Mesenchymal stem cell (in vitro differentiated cells and primary cell): ENCODE measurements at regions not wholly inside any gene's neighbourhood (a gene's known extent, or its start where the extent isn't known, plus 50 kb on each side); places are given as distances from the start of the nearest gene placed in this dataset.
A peak's percentile ranks its signal among the peaks of the same experiment; 100 is the strongest.

ENCODE experiments used
- DNase-seq: peaks from one replicate; pipeline ENCODE4 v3.0.0-alpha.2; 2013
- H2AFZ ChIP-seq: one replicate; pipeline ENCODE4 v1.6.1; 2013; ENCODE audit warnings: low read depth, mild to moderate bottlenecking, control low read depth, inconsistent platforms, low read length, moderate library complexity
- H2AK5ac ChIP-seq: 2 replicates; pipeline ENCODE4 v1.6.1; 2013; ENCODE audit warnings: low read length, moderate library complexity, mild to moderate bottlenecking, inconsistent platforms; ENCODE audit not compliant: severe bottlenecking
- H2BK120ac ChIP-seq: one replicate; pipeline ENCODE4 v1.6.1; 2013; ENCODE audit warnings: low read depth, mild to moderate bottlenecking, inconsistent platforms, low read length, moderate library complexity
- H2BK12ac ChIP-seq, 2 experiments: one replicate each; pipeline ENCODE4 v1.6.1; 2013; ENCODE audit warnings: inconsistent platforms in 2 of 2, low read length in 2 of 2, mild to moderate bottlenecking in 2 of 2, moderate library complexity in 2 of 2, control low read depth in 1 of 2
- H2BK15ac ChIP-seq: one replicate; pipeline ENCODE4 v1.6.1; 2013; ENCODE audit warnings: mild to moderate bottlenecking, low read depth, inconsistent platforms; ENCODE audit not compliant: poor library complexity, severe bottlenecking
- H2BK5ac ChIP-seq: 2 replicates; pipeline ENCODE4 v1.6.1; 2013; ENCODE audit warnings: low read depth, mild to moderate bottlenecking, low read length, control low read depth, inconsistent platforms; ENCODE audit not compliant: poor library complexity, severe bottlenecking
- H3K14ac ChIP-seq, 2 experiments: one replicate each; pipeline ENCODE4 v1.6.1; 2013; ENCODE audit warnings: inconsistent platforms in 2 of 2, low read length in 2 of 2, control low read depth in 1 of 2, mild to moderate bottlenecking in 1 of 2, moderate library complexity in 1 of 2
- H3K18ac ChIP-seq, 2 experiments: one replicate each; pipeline ENCODE4 v1.6.1; 2013; ENCODE audit warnings: inconsistent platforms in 2 of 2, low read length in 2 of 2, control low read depth in 1 of 2, low read depth in 1 of 2, mild to moderate bottlenecking in 1 of 2
- H3K23ac ChIP-seq, 2 experiments: one replicate each; pipeline ENCODE4 v1.6.1; 2013; ENCODE audit warnings: inconsistent platforms in 2 of 2, low read length in 2 of 2, mild to moderate bottlenecking in 2 of 2, moderate library complexity in 2 of 2, control low read depth in 1 of 2
- H3K27ac ChIP-seq: 2 replicates; pipeline ENCODE4 v1.5.1; 2013; ENCODE audit warnings: mild to moderate bottlenecking, moderate library complexity, low read length, control low read depth, inconsistent platforms; ENCODE audit not compliant: poor library complexity, severe bottlenecking
- H3K27me3 ChIP-seq, 2 experiments: 2 replicates each; pipeline versions ENCODE4 v1.6.1 to v1.7.0; 2013; ENCODE audit warnings: low read length in 2 of 2, mild to moderate bottlenecking in 2 of 2, moderate library complexity in 2 of 2, control low read depth in 1 of 2, inconsistent platforms in 1 of 2; ENCODE audit not compliant: control insufficient read depth in 1 of 2, insufficient read depth in 1 of 2
- H3K36me3 ChIP-seq, 2 experiments: 2 replicates each; pipeline versions ENCODE4 v1.6.1 to v1.7.0; 2013; ENCODE audit warnings: low read length in 2 of 2, control low read depth in 1 of 2, inconsistent platforms in 1 of 2, low read depth in 1 of 2, mild to moderate bottlenecking in 1 of 2; ENCODE audit not compliant: insufficient read depth in 2 of 2, control insufficient read depth in 1 of 2
- H3K4ac ChIP-seq, 2 experiments: one replicate each; pipeline ENCODE4 v1.6.1; 2013; ENCODE audit warnings: inconsistent platforms in 2 of 2, low read length in 2 of 2, mild to moderate bottlenecking in 2 of 2, moderate library complexity in 2 of 2, control low read depth in 1 of 2, low read depth in 1 of 2
- H3K4me1 ChIP-seq: 2 replicates; pipeline ENCODE4 v1.6.1; 2013; ENCODE audit warnings: low read depth, low read length, control low read depth; ENCODE audit not compliant: control insufficient read depth, insufficient read depth
- H3K4me2 ChIP-seq: 2 replicates; pipeline ENCODE4 v1.6.1; 2013; ENCODE audit warnings: low read length, mild to moderate bottlenecking, inconsistent platforms; ENCODE audit not compliant: poor library complexity, severe bottlenecking
- H3K4me3 ChIP-seq, 2 experiments: 2 replicates each; pipeline versions ENCODE4 v1.5.1 to v1.7.0; 2013; ENCODE audit warnings: low read length in 2 of 2, mild to moderate bottlenecking in 2 of 2, control low read depth in 1 of 2, low read depth in 1 of 2; ENCODE audit not compliant: insufficient read depth in 1 of 2
- H3K79me1 ChIP-seq: replicated peaks from 2 replicates; pipeline ENCODE4 v1.6.1; 2013; ENCODE audit warnings: mild to moderate bottlenecking, control low read depth, low read length, inconsistent platforms; ENCODE audit not compliant: poor library complexity, severe bottlenecking
- H3K9ac ChIP-seq: 2 replicates; pipeline ENCODE4 v1.7.0; 2013; ENCODE audit warnings: mild to moderate bottlenecking, low read length, moderate library complexity
- H3K9me3 ChIP-seq: 2 replicates; pipeline ENCODE4 v1.7.0; 2013; ENCODE audit warnings: mild to moderate bottlenecking, low read length; ENCODE audit not compliant: control insufficient read depth
- H4K8ac ChIP-seq: one replicate; pipeline ENCODE4 v1.6.1; 2013; ENCODE audit warnings: inconsistent platforms, mild to moderate bottlenecking, low read length, moderate library complexity
- H4K91ac ChIP-seq: one replicate; pipeline ENCODE4 v1.6.1; 2013; ENCODE audit warnings: mild to moderate bottlenecking, low read length, inconsistent platforms
- WGBS: methylation state at CpG from one replicate; pipeline ENCODE4 v1.1.7; 2013; ENCODE audit warnings: mixed read lengths; 5-methylcytosine and 5-hydroxymethylcytosine counted together

DNA sequence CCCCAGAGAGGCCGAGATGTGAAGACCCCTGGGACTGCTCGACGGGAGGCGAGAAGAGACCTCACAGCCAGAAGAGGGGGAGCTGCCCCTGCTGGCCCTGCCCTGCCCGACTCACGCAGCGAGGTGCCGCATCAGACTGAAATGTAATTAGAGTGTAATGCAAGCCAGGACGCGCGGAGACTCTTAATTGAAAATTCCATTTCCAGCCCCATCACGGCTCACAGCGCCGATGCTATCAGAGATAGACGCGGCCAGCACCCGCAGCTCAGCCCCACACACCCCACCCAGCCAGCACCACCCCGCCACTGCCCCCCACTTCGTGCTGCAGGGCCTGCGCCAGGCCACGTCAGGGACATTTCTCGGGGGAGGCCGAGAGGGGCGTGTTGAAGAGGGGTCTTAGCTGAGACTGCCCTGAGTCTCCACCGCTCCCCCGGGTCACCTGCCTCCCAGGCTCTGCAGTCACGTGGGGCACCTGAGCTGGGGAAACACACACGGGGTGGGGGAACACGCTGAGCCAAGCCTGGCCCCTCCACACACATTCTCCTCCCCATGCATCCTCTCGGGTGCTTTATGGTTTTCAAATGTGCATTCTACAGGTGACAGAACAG lies 78.1 kb downstream of the TEX51 start:
- Histone ChIP-seq H3K27ac (no peak overlapping the region), H3K27me3 (peaks cover 36 to 46% of the 10 kb centered on the region in 2 experiments), H2BK120ac (no peak overlapping the region), H3K9ac (no peak overlapping the region), H3K4ac (no peak overlapping the region), H4K91ac (no peak overlapping the region), H3K18ac (no peak overlapping the region), H3K4me3 (no peak overlapping the region), H3K9me3 (no peaks in the 10 kb centered on the region), H3K36me3 (no peaks in the 10 kb centered on the region), H2BK15ac (no peak overlapping the region), H4K8ac (no peak overlapping the region), H3K4me2 (no peak overlapping the region), H3K4me1 (peaks cover 5% of the 10 kb centered on the region), H2BK12ac (no peak overlapping the region), H3K79me1 (no peaks in the 10 kb centered on the region), H3K14ac (no peak overlapping the region), H3K23ac (no peak overlapping the region), H2BK5ac (no peak overlapping the region), H2AK5ac (no peak overlapping the region), H2AFZ (no peak overlapping the region)
- no peak for DNase-seq
- 93% methylated on average over 26 of the region's 30 CpGs for WGBS

DNA sequence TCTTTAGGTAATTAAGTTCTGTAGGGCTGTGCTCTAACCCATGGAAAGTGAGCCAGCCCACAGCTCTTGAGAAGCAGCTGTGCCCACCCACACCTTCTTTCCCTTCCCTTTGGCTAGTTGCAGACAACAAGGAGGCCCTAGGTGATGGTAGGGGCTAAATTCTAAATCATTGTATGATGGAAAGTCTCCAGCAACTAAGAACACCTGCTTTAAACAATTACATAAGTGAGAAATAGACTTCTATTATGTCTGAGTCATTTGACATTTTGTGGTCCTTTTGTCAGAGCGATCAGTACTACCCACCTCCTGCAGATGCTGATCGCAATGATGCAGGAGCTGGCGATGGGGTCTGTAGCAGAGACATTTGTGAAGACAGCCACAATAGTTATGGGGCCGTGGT lies 79.6 kb downstream of the TEX51 start:
- Histone ChIP-seq H2BK5ac (no peak overlapping the region), H3K14ac (no peak overlapping the region), H4K91ac (no peak overlapping the region), H2BK120ac (no peak overlapping the region), H3K36me3 (no peaks in the 10 kb centered on the region), H2BK15ac (no peak overlapping the region), H3K9ac (no peak overlapping the region), H3K27me3 (peaks cover 28 to 35% of the 10 kb centered on the region in 2 experiments), H3K27ac (no peak overlapping the region), H2BK12ac (no peak overlapping the region), H3K4me3 (no peak overlapping the region), H3K4ac (no peak overlapping the region), H3K18ac (no peak overlapping the region), H3K23ac (no peak overlapping the region), H2AFZ (no peak overlapping the region), H3K9me3 (no peaks in the 10 kb centered on the region), H3K79me1 (no peaks in the 10 kb centered on the region), H2AK5ac (no peak overlapping the region), H3K4me2 (no peak overlapping the region), H3K4me1 (no peaks in the 10 kb centered on the region), H4K8ac (no peak overlapping the region)
- no peak for DNase-seq
- WGBS: 92% methylated on average over 4 of the region's 4 CpGs

DNA sequence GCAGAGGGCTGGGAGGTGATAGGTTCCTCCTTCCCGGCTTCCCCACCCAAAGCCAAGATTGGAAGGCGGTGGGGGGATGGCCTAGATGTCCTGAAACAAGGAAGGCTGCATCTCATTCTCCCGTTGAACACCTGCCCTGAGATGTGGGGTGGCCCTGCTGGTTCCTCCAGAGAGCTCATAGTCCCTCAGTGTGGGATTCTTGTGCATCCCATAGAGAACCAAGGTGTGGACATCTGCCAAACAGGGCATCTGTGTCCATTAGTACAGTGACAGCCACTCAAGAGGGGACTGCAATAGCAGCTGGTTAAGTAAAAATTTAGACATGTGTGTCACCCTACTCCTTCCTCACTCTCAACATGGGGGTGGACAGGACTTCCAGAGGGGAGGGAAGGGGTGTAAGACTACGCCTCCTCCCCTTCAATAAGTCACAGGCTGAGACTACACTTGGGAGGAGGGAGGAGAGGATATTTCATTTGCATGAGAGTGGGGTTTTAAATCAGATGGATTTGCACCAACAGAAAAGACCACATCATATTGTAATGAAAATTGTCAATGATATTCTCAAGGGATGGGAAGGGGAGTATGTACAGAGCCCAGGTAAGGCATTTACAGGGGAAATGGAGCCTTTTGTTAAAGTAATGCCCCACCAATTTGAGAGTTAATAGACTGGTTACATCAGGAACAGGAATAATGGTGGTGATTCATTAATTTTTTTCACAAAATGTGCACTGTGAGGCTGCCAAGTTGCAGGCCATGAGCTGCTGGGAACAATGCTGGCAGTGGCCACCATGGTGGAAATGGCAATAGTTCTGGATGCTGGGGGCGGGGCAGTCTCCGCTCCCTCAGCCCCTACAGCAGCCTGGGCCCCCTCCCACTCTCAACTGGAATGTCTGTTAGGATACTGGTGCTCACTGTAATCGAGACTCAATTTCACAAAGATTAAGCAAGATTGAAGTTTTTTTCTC lies 80.6 kb downstream of the TEX51 start:
- no peak overlapping the region for H3K4ac ChIP-seq
- H2AFZ ChIP-seq: no peak overlapping the region
- H3K23ac ChIP-seq: no peak overlapping the region
- H3K4me3 ChIP-seq: no peak overlapping the region
- 83% methylated on average over 6 of the region's 7 CpGs for WGBS
- H3K27me3 ChIP-seq: peaks cover 18 to 29% of the 10 kb centered on the region in 2 experiments
- H2AK5ac ChIP-seq: no peak overlapping the region
- H2BK5ac ChIP-seq: no peak overlapping the region
- no peak for DNase-seq
- H3K4me2 ChIP-seq: no peak overlapping the region
- no peaks in the 10 kb centered on the region for H3K79me1 ChIP-seq
- H2BK12ac ChIP-seq: no peak overlapping the region
- no peak overlapping the region for H4K91ac ChIP-seq
- no peak overlapping the region for H2BK15ac ChIP-seq
- H4K8ac ChIP-seq: no peak overlapping the region
- H3K27ac ChIP-seq: no peak overlapping the region
- no peaks in the 10 kb centered on the region for H3K36me3 ChIP-seq
- H2BK120ac ChIP-seq: no peak overlapping the region
- H3K18ac ChIP-seq: no peak overlapping the region
- no peaks in the 10 kb centered on the region for H3K9me3 ChIP-seq
- no peak overlapping the region for H3K9ac ChIP-seq
- H3K4me1 ChIP-seq: no peaks in the 10 kb centered on the region
- H3K14ac ChIP-seq: no peak overlapping the region

DNA sequence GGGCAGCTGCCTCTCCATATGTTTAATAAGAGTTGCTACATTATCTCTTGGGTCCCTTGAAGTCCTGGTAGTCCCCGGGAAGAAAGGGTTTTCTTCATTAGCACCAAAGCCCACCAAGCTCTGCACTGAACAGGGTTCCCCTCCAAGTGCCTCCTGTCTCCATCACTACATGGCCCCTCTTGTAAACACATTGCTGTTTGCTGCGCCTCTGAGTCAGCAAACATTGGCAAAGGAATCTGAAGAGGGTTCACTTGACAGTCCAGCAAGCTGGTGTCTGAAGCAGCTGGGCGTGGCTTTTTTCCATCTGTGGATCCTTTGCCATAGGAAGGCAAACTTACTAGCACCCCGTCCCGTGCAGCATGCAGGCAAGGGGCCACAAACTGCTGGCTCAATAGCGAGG lies 82.8 kb downstream of the TEX51 start:
- no peak overlapping the region for H2AK5ac ChIP-seq
- H3K4me2 ChIP-seq: no peak overlapping the region
- H2BK15ac ChIP-seq: no peak overlapping the region
- H3K4ac ChIP-seq: no peak overlapping the region
- no peaks in the 10 kb centered on the region for H3K36me3 ChIP-seq
- no peak overlapping the region for H4K91ac ChIP-seq
- H2BK12ac ChIP-seq: no peak overlapping the region
- no peak overlapping the region for H3K14ac ChIP-seq
- H3K27me3 ChIP-seq: peaks cover 16 to 24% of the 10 kb centered on the region in 2 experiments
- no peak overlapping the region for H2AFZ ChIP-seq
- H2BK5ac ChIP-seq: no peak overlapping the region
- H3K4me1 ChIP-seq: no peaks in the 10 kb centered on the region
- peak; percentile 70 for DNase-seq
- no peak overlapping the region for H2BK120ac ChIP-seq
- no peak overlapping the region for H3K9ac ChIP-seq
- no peaks in the 10 kb centered on the region for H3K79me1 ChIP-seq
- WGBS: 42% methylated on average over 5 of the region's 6 CpGs
- no peak overlapping the region for H3K18ac ChIP-seq
- H3K9me3 ChIP-seq: no peaks in the 10 kb centered on the region
- no peak overlapping the region for H3K27ac ChIP-seq
- H4K8ac ChIP-seq: no peak overlapping the region
- no peak overlapping the region for H3K23ac ChIP-seq
- no peak overlapping the region for H3K4me3 ChIP-seq
